PFSK-1 (cell line): ENCODE measurements at regions not wholly inside any gene's neighbourhood (a gene's known extent, or its start where the extent isn't known, plus 50 kb on each side); places are given as distances from the start of the nearest gene placed in this dataset.

Source experiments
- FOXP2 ChIP-seq: optimal IDR thresholded peaks from 2 replicates; pipeline ENCODE3; 2011; ENCODE audit warnings: borderline replicate concordance, control low read depth, inconsistent platforms; ENCODE audit not compliant: insufficient read depth; ENCODE audit errors: extremely low read length, extremely low read depth
- POLR2AphosphoS5 ChIP-seq: IDR thresholded peaks from 2 replicates; pipeline ENCODE4 v1.6.1; 2012; ENCODE audit warnings: low read depth, mild to moderate bottlenecking, control low read depth, low read length, moderate library complexity
- SIN3A ChIP-seq: IDR thresholded peaks from 2 replicates; pipeline ENCODE4 v1.6.1; 2012; ENCODE audit warnings: mild to moderate bottlenecking, low read length, moderate library complexity, borderline replicate concordance; ENCODE audit not compliant: insufficient read depth
- TF ChIP-seq, protein P1 (sequence below), 2 experiments: IDR thresholded peaks; 2 replicates each; pipeline versions ENCODE4 v1.6.1 to v1.8.0; 2011 to 2012; ENCODE audit warnings: low read depth in 2 of 2, low read length in 2 of 2, control low read depth in 1 of 2, inconsistent platforms in 1 of 2, mild to moderate bottlenecking in 1 of 2, moderate library complexity in 1 of 2; ENCODE audit not compliant: insufficient read depth in 1 of 2

DNA sequence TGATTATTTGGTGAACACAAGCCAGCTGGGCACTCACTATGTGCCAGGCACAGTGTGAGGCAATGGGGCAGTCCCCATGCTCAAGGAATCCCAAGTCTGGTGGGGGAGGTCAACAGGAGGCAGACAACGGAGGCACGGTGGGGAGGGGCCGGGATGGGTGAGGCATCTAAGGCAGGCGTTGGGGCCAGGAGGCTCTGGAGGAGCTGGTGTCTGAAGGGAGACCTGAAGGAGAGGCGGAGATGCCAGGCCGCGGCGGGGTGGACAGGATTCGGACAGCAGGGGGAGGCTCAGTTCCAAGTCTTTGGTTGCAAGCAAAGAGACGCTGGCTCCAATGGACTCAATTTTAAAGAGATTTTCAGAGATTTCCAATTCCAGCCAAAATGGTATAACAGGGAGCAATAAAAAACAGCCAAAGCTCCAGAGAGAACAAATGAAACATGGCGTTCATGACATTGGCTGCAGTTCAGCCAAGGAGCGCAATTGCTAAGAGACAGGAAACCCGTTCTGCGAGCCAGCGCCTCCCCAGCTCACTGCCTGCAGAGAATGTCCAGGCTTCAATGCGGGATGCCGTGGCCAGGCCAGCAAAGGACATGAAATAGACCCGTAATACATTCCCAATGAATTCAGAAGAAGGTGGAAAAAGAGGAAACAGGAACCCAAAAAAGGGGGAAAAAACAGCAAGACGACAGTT, 105.2 kb upstream of the LRPAP1 start:
- TF ChIP-seq SIN3A (no peak), FOXP2 (no peak), POLR2AphosphoS5 (no peak)
- TF ChIP-seq, protein P1, sequence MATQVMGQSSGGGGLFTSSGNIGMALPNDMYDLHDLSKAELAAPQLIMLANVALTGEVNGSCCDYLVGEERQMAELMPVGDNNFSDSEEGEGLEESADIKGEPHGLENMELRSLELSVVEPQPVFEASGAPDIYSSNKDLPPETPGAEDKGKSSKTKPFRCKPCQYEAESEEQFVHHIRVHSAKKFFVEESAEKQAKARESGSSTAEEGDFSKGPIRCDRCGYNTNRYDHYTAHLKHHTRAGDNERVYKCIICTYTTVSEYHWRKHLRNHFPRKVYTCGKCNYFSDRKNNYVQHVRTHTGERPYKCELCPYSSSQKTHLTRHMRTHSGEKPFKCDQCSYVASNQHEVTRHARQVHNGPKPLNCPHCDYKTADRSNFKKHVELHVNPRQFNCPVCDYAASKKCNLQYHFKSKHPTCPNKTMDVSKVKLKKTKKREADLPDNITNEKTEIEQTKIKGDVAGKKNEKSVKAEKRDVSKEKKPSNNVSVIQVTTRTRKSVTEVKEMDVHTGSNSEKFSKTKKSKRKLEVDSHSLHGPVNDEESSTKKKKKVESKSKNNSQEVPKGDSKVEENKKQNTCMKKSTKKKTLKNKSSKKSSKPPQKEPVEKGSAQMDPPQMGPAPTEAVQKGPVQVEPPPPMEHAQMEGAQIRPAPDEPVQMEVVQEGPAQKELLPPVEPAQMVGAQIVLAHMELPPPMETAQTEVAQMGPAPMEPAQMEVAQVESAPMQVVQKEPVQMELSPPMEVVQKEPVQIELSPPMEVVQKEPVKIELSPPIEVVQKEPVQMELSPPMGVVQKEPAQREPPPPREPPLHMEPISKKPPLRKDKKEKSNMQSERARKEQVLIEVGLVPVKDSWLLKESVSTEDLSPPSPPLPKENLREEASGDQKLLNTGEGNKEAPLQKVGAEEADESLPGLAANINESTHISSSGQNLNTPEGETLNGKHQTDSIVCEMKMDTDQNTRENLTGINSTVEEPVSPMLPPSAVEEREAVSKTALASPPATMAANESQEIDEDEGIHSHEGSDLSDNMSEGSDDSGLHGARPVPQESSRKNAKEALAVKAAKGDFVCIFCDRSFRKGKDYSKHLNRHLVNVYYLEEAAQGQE (IDR thresholded peaks at IDR 0.05; ENCODE audit: insufficient read depth in 1 of 2, low read depth in 2 of 2, low read length in 2 of 2): no peak
